GM21737 (cell line): ENCODE measurements at regions not wholly inside any gene's neighbourhood (a gene's known extent, or its start where the extent isn't known, plus 50 kb on each side); places are given as distances from the start of the nearest gene placed in this dataset.
"Not testable (repeated sequence)": the region's sequence is repeated elsewhere in the genome, so short reads cannot be mapped to it uniquely, and the experiment has no call there.

ENCODE experiments used
- ATAC-seq: cut with Tn5 transposase; IDR thresholded peaks from one replicate; pipeline ENCODE4 v1.9.1; 2021; ENCODE audit warnings: mild to moderate bottlenecking, moderate library complexity; ENCODE audit not compliant: unreplicated experiment

GRCh38 chr1:208344202-208344857, 100.1 kb upstream of the PLXNA2 start:
- no peak for ATAC-seq

GRCh38 chr1:208347191-208347590, 103.0 kb upstream of the PLXNA2 start:
- ATAC-seq, result no peak

DNA sequence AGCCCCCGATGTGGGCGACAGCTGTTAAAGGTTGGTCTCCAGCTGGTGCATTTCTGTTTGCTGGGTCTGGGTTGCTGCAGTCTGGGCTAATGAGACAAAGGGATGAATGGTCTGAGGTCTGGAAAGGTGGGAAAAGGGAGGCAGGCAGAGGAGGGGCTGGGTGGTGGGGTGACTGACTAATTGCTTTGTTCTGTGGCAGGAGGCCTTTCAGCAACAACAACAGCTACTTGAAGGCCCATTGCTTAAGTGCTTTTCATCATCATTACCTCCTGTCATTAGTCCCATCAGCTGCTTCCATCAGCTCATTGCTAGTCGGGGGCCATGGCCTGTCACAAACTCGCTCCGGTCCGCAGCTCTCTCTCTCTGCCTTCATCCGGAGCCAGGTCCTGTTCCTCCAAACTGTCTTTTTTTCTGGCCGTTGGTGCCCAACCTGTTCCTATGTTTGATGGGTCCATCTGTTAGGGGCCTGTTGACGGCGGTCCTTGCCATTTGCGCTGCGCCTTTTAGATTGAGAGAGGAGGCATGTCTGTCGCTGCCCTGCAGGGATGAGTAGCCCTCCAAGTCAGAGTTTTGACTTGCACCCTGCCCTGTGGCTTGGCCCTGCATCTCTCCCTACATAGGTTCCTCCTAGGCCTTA, 105.6 kb upstream of the PLXNA2 start:
- no peak for ATAC-seq

GRCh38 chr1:208350815-208351214, 106.6 kb upstream of the PLXNA2 start:
- no peak for ATAC-seq

DNA sequence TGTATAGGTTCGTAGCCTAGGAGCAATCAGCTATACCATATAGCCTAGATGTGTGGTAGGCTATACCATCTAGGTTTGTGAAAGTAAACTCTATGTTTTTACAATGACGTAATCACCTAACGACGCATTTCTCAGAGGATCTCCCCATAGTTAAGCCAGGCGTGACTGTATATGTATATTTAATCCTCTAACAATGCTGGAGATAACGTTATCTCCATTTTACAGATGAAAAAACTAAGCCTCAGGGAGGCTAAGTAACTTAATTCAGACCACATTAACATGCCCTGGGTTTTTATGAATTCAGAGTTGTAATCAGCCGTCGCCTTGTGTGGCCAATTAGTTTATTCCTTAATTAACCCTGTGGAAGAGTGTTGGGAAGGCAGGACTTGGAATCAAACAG, 107.7 kb upstream of the PLXNA2 start:
- no peak for ATAC-seq

- ATAC-seq, result not testable (repeated sequence)
Measured at GRCh38 chr1:208353797-208354196, 109.6 kb upstream of the PLXNA2 start.

DNA sequence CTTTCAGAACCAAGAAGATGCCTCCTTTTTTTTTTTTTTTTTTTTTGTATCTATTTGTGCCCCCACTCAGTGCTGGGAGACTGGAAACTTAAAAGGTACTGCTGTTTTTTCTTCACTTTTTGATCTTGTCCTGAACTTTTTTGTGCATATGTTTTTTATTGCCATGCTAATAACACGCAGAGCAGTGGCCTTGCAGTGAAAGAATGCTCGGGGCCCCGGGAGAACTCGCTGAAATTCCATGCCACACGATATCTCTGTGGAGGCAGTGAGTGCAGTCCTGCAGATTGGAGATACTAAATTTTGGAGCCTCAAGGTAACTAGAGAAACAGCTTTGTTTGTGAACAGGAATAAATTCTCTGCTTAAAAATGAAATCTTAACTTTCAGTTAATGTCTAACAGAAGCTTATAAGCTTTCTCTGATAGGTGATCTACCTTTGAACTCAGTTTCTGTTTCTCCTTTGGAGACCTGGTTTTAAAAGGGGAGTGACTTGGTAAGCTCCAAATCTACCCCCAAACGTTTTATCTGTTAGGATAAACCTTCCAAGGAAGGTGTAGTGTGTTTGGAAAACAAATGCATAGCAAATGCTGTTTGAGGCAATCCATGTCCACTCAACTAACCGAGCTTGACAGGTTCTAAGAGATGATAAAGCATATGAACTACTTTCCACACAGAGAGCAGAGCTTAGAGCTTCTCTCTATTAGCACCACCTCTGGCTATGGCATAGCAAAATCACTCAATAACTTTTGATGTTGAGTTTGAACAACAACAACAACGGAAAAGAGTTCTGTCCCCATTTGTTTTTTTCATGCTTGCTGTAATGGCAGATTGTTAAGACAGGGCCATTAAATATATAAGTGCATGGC, 113.7 kb upstream of the PLXNA2 start:
- no peak for ATAC-seq

DNA sequence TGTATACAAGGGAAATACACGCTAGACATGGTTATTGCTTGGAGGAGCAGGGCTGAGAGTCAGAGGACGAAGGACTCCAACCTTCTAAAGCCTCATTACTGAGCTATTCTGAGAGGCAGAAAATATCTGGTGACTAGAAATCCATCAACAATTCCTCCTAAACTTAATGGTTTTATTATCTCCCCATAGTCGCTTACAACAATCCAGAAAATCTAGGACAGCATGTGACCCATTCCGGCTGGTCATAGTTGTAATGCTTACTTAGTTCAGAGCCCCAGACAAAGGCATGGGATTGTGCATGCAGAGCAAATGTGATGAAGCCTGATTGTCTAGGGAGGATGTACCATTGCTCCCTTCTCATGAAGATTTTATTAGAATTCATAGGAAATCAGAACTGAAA, 114.5 kb upstream of the PLXNA2 start:
- no peak for ATAC-seq

GRCh38 chr1:208362011-208362410, 117.8 kb upstream of the PLXNA2 start:
- ATAC-seq, result no peak

DNA sequence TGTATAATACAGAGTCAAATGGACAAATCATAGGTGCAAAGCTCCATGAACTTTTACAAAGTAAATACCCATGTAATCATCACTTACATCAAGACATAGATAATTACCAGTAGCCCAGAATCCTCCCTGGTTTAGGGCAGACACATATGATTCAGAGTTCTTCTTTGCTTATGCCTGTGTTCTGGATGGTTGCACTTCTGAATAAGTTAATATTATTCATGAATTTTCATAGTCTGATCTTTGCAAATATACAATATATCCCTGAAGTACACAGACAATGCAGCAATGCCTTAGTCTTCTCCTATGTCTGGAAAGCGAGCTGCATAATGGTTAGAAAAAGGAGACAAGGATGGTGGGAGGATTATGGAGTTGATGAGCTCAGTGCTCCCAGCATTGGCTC, 122.4 kb upstream of the PLXNA2 start:
- ATAC-seq, result no peak

DNA sequence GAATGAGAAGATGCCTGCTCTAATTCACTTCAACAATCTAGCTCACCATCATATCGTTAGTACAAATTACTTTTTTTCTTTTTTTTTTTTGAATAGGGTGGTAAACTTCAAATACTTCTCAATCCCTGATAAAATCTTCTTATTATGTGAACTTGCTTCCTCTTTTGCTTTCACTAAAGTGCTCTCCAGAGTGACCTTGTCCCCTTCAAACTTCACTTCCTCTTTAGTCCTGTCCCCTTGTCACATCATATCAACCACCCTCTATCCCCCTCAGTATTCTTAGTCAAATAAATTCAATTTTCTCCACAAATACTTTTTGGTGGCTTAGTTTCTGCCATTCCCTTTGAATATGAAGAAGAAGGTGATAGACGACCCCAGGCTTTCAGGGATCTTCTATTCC, 124.9 kb upstream of the PLXNA2 start:
- ATAC-seq, result no peak

DNA sequence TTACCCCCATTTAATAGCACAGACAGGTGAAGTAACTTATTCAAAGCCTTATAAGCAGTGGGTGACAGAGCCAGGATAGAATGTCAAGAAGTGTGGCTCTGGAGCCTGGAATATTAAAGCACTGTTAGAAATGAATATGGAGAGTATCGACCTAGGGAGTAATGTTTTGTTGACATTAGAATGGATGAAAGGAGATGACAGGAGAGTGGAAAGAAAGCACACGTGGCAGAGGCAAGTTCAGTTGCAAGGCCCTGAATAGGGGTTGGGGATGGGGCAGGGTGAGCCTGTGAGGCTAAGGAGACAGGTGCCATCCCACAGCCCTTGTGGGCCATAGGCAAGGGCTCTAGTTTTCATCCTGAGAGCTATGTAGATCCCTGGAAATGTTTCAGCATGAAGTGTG, 125.5 kb upstream of the PLXNA2 start:
- ATAC-seq, result no peak

DNA sequence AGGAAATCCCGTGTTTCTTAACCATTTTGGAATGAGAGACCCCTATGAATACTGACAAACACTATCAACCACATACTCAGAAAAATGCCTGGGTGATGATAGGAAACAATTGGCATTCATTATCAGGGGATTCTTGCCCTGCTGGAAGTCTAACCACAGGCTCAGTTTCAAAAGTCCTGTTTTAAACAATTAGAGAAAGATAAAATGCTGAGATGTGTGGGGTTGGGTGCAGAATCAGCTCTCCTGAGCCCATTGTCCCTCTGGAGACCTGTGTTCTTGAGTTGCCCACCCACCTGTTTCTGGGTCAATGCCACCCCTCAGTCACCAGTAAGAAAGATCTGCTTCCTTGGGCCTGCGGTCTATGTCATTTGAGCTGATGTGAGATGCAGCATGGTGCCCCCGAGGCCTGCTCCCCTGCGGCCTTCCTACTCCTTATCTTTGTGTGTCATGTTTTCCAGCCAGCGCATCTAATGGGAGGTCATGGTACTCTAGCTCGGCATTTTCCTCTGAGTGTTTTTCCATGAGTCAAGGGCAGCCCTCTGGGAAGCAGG, 130.3 kb upstream of the PLXNA2 start:
- no peak for ATAC-seq

DNA sequence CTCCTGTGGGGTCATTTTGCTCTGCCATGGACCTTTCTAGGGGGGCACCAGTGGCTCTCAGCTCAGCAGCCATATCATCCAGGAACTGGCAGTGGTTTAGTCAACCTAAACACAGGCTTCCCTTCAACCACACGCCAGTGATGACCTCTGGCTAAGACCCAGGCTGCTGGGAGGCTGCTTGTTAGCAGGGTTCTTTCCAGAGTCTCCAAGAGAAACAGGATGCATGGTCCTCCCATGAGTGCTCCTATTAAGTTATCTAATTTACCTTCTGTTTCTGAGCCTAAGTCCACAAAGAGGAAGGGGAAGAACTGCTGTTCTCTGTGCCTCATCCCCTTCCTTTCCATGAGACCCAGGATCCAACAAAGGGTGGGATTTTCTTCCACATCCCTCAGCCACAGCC, 137.3 kb upstream of the PLXNA2 start:
- no peak for ATAC-seq

- no peak for ATAC-seq
Measured at GRCh38 chr1:208387908-208388811, 144.0 kb upstream of the PLXNA2 start.

- ATAC-seq, result no peak
Measured at GRCh38 chr1:208393416-208393815, 149.2 kb upstream of the PLXNA2 start.

- ATAC-seq, result no peak
Measured at GRCh38 chr1:208393826-208394225, 149.6 kb upstream of the PLXNA2 start.

- no peak for ATAC-seq
Measured at GRCh38 chr1:208397286-208397685, 153.1 kb upstream of the PLXNA2 start.

GRCh38 chr1:208405014-208405413, 160.8 kb upstream of the PLXNA2 start:
- ATAC-seq, result no peak

GRCh38 chr1:208409176-208409575, 165.0 kb upstream of the PLXNA2 start:
- ATAC-seq, result no peak

- ATAC-seq, result no peak
Measured at GRCh38 chr1:208410409-208410808, 166.2 kb upstream of the PLXNA2 start.
